DMS 273 (cell line): ENCODE measurements at regions not wholly inside any gene's neighbourhood (a gene's known extent, or its start where the extent isn't known, plus 50 kb on each side); places are given as distances from the start of the nearest gene placed in this dataset.
"Not testable (repeated sequence)": the region's sequence is repeated elsewhere in the genome, so short reads cannot be mapped to it uniquely, and the experiment has no call there.

Experiments used
- DNase-seq: peaks from one replicate; lab custom pipeline; 2025; ENCODE audit not compliant: unreplicated experiment; lab: John Stamatoyannopoulos, UW

DNA sequence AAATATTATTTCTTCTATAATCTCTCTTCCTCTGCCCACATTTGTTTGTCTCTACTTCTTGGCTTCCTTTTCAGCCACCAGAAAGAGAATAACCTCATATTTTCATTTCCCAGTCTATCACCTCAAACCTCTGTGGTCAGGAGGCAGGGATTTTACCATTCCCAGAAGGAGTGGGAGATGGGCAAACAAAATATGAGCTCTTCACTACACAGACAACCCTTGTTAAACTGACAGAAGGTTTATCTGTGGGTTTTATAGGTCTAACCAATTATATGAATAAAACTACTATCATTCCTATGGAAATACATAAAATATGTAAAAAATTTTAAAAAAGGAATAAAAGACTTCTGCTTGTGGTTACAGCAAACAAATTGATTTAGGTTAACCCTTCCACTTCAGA lies 160.0 kb upstream of the TRPC6 start:
- DNase-seq, result no peak

DNA sequence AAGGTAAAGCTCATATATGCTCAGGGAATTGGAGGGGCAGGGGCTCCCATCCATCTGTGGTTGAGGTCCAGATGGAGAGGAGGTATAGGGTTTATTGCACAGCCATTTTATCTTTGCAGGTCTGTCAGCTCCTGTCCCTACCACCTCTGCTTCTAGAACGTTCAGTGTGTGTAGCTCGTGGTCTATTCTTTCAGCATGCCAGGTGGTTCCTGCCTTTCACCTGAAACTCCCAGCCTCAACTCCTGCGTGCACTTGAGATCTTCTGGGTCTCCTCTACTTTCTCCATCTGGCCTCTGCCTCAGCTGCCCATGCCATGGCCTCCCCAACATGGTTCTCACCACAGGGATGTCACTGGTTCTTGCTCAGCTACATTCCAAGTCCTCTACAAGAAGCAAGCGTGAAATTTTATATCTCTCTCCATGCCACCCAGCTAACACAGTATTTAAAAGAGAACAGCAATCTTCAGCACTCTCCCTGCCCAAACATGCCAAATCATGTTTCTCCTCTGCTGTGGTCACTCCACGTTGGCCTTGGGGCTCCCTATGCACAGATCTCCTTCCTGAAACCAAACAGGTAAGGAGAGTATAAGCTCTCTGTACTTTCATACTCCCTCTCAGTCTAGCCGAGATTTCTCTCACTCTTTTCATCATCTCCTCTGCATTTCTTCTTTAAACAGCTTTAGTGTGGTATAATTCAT lies 157.8 kb upstream of the TRPC6 start:
- no peak for DNase-seq

DNA sequence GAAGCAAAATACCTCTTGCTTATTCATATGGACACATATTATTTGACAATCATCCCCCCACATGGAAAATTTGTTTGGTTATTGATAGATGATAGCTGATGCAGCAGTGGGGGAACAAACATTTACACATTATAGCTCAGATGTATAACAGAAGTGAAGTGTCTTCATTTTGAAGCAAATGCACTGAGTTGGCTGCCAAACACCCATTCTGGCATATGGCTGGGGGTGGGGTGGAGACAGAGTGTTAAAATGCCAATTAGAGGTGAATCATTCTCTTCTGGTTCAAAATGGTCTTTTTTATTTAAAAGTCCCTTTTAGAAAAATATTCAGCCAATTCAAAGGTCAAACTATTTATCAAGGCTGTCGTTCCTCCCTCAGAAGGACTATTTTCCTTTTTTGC lies 157.3 kb upstream of the TRPC6 start:
- DNase-seq, result no peak

DNA sequence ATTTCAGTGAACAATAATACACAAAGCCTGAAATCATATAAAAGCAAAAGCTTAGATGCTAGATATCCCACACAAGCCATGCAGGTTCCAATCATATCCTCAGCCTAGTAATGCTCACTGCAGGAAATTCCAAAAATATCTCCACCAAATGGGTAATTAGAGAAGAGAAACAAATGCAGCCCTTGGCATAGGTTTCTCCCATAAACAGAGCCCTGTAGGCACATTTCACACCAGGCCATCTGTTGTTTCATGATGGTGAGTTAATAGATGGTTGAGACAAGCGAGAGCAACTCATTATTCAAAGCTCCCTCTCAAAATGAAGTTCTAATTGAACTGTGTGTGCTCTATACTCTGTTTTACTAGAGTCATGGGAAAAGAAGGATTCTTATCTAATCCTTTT lies 154.6 kb upstream of the TRPC6 start:
- peak; percentile 46 for DNase-seq

DNA sequence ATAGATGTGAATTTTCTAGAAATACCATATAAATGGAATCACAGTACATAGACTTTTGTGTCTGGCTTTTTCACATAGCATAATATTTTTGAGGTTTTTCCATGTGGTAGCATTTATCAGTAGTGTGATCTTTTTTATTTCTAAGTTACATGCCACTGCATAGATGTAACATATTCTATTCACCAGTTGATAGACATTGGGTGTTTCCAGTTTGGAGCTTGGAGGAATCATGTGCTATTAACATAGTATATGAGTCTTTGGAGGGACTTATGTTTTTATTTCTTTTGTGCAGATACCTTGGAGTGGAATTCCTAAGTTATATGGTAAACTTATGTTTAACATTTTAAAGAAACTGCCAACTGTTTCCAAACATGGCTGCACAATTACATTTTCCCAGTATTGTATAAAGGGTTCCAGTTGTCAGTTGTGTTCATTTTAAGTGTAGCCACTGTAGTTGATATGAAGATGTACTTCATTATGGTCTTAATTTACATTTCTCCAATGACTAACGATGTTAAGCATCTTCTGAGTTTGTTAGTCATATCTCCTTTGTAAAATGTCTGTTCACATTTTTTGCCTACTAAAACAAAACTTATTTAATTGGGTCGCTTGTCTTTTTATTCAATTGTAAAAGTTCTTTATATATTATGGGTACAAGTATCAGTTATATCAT lies 145.7 kb upstream of the TRPC6 start:
- no peak for DNase-seq

DNA sequence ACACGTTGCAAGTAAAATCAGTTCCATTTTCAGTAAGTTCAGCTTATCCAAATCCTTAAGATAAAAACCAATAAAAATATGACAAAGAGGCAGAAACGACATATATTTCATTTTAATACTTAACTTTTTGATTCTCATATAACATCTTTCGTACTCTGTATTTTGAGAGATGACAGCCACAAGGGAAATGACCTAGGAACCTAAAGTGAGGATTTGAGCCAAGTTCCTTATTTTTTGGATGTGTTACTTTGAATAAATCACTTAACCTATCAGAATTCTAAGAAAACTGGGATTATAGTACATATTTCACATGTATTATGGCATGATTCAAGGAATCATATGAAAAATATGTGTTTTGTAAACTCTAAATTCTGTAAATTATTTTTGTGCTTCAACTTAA lies 143.6 kb upstream of the TRPC6 start:
- no peak for DNase-seq

DNA sequence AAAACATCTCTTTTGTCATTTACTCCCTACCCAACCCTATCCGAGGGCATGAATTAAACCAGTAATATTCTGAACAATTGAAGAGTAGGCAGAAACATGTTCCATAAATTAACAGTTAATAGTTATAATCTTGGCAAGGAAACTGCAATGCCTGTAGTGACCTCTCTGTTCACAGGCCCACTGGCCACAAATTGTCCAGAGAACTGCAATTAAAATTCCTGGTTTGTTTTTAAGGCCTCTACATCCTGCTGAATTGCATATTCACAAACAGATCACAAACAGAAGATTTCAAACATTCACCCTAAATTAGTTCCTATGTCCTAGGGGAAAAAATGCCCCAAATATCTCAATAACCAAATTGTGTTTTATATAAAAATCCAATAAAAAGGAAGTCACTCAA lies 143.2 kb upstream of the TRPC6 start:
- no peak for DNase-seq

DNA sequence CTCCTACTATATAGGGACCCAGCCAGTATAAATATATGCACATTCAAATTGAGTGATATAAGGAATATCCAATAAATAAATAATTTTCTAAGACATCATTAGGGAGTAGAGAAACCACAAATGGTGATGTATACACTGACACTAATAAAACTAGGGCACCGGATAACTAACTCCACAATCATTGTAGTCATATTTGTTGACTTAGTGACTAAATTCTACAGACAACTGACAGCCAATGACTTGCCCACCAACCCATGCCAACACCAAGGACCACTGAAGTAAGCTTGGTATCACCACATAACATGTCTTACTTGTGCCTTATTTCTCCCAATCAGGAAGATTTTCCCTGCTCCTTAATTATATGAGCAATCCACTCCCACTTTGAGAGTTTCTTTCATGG lies 139.6 kb upstream of the TRPC6 start:
- DNase-seq, result no peak

DNA sequence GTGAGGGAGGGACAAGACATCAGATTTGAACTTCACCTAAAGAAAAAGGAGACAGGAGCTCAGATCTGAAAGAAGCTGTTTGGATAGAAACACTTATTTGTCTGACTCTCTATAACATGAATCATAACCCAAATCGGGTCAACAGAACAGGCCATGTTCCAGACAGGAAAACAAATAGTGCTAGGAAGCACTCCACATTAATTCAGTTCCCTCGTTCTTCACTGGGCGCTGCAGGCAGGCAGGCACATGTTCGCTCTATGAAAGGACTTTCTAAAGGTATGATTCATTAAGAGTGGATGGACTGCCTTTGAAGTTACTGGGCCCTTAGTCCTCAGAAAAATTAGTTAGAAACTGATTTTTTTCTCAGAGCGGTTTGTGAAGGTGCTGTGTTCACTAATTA lies 137.5 kb upstream of the TRPC6 start:
- no peak for DNase-seq

DNA sequence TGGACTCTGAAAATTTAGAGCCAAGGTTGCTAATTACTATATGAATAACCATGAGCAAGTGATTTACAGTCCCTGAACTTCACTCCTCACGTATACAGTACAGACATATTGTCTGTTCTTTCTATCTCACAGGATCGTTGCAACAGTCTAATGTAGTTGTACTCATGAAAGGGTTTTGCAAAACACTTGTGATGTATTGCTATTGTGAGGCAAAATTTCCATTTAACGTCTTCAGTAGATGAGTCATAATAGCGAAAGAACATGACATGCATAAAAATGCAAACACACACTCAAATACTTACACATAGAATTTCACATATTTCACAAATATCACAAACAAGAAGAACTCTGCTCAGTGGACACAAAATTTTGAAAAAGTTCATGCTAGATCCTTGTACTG lies 134.6 kb upstream of the TRPC6 start:
- no peak for DNase-seq

DNA sequence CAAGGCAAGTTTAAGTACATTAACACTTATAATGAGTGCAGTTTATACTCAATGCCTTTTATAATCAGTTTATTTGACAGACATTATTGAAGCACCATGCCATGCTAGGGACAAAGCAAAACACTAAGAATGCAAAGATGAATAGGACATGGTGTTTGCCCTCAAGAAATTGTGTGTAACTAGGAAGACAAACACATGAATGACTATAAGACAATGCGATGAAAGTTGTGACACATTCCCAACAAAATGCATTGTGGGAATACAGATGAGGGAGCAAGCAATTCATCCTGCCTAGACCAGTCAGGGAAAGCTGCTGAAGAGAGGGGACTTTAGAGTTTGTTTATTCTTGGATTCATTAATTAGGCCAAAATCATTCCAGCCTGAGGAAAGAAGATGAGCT lies 133.8 kb upstream of the TRPC6 start:
- DNase-seq, result no peak

DNA sequence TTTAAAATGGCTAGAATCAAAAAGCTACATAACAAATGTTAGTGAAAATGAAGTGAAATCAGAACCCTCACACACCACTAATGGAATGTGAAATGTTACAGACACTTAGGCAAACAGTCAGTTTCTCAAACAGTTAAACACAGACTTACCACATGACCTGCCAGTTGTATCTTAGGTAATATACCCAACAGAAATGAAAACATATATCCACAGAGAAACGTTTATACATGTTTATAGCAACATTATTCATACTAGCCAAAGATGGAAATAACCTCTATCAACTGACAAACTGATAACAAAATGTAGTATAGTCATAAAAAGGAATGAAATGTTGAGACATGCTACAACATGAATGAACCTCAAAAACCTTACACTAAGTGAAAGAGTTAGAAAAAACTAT lies 131.5 kb upstream of the TRPC6 start:
- no peak for DNase-seq

DNA sequence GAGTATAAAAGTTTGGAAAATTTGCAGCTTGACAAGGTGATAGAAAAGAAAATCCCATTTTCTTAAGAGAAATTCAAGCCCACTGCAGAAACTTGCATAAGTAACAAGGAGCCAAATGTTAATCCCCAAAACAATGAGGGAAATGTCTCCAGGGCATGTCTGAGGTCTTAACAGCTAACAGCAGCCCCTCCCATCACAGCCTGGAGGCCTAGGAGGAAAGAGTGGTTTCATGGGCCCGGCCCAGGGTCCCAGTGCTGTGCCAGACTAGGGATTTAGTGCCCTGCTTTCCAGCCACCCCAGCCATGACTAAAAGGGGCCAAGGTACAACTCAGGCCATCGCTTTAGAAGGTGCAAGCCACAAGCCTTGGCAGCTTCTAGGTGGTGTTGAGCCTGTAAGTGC lies 123.7 kb upstream of the TRPC6 start:
- no peak for DNase-seq

DNA sequence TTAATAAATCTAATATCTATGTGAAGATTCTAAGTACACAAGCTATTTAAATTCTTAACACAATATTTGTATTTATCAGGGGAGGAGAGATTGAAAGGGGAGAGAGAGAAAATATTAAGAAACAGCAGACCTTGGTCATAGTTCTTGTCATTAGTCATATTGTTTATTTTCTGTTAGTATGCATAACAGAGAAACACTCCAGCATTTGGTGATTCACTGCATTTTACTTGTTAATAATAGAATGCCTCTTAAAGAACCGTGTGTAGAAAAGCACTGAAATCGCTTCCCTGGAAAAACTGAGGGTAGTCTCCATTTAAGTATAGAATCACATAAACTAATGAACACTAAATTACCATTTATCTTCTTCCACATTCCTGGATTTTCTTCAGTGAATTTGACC lies 122.7 kb upstream of the TRPC6 start:
- no peak for DNase-seq

DNA sequence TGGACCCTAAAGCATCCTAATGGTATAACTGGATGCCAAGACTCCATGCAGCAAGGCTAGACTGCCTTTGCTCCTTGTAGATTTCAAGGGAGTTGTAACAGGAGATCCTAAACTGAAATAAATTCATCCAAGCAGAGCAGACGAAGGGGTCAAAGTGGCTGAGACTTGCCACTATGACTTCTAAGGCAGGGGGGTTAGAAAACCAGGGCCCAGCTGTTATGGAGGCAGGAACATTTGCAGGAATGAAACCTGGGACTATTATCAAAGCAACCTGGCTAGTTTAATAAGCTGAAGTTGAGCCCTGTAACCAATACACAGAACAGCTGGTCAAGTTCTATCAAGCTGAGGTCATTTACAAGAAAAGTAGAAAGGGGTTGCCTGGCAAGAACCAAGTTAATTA lies 122.2 kb upstream of the TRPC6 start:
- DNase-seq, result peak; percentile 9

DNA sequence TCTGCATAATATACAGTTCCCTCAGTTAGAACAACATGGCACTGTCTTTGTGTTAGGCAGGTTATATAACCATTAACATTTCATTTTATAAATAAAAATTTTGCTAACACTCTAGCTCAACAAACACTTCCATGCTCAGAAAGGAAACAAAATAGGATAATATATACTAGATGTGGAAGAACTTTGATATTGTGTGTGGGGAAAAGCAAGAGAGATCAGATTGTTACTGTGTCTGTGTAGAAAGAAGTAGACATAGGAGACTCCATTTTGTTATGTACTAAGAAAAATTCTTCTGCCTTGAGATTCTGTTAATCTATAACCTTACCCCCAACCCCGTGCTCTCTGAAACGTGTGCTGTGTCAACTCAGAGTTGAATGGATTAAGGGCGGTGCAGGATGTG lies 111.1 kb upstream of the TRPC6 start:
- not testable (repeated sequence) for DNase-seq

DNA sequence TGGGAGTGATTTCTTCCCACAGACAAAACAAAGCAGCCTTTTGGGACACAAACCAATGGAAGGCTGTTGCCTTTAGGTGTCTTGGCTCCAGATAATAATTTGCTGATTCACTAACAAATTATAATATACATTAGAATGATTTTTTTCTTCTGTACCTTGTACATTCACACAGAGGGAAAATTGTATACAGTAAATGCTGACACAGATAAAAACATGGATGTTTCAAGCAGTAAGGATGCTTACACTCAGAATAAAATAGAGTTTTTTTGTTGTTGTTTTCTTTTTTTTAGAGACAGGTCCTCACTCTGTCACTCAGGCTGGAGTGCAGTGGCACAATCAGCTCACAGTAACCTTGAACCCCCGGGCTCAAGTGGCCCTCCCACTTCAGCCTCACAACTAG lies 109.2 kb upstream of the TRPC6 start:
- no peak for DNase-seq

DNA sequence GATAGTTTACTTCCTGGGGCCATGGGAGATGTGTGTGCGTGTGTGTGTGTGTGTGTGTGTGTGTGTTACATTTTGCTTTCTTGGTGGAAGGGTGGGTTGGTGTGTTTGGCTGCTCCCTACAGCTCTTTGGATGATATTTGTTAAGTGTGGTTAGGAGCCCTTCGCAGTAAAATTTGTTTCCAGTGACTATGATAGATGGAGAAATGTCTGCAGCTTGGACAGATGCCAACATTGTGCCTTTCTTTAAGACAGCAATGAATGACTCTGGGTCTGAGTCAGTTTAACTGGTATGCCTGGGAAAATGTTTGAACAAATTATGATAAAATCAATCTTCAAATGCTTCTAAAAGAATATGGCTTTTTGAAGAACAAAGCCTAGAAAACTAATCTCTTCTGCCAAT lies 102.7 kb upstream of the TRPC6 start:
- DNase-seq, result no peak

DNA sequence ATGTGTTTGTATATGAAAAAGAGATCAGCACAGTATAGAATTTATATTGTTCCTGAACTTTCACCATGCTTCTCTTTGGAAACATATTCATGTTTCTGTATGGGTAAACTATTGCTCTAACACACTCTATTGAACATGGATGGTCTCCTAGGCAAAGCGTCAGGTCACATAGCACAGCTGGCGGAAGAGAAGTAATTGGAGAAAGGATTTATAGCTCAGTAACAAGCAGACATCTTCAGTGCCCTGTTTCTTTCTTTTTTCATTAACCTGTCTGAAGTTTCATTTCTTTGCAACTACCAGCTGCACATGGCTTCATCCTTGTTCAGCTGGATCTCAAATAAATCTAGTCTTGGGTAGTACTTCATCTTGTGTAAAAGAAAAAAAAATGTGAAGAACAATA lies 84.4 kb upstream of the TRPC6 start:
- no peak for DNase-seq

DNA sequence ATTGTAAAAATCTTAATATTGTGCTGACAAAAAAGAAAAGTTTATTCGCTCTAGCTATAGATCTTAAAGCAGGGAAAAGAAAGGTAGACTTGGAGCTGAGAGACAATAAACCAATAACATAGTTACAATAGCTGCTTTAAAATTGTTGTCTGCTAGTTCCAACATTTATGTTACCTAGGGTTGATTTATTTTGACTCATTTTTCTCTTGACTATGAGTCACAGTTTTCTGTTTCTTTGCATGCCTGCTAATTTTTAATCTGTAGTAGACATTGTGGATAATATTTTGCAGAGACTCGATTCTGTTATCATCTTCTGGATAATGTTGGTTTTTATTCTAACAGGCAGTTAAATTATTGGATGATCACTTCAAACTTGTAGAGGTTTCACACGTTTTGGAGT lies 83.1 kb upstream of the TRPC6 start:
- no peak for DNase-seq

DNA sequence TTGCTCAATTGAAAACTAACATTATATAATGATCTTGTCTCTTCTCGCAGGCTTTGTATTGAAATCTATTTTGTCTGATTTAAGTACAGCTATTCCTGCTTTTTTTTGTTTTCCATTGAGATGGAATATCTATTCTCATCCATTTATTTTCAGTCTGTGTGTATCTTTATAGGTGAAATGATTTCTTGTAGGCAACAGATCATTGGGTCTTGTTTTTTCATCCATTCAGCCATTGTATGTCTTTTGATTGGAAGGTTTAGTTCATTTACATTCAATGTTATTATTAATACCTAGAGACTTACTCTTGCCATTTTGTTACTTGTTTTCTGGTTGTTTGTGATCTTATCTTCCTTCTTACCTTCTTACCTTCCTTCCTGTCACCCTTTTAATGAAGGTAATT lies 77.8 kb upstream of the TRPC6 start:
- no peak for DNase-seq
